IMR-90 (cell line): ENCODE measurements at regions not wholly inside any gene's neighbourhood (a gene's known extent, or its start where the extent isn't known, plus 50 kb on each side); places are given as distances from the start of the nearest gene placed in this dataset.

Source experiments
- ATAC-seq: fragments of 200-7000 bp; cut with Tn5 transposase; 2 replicates; pipeline ENCODE4 v1.9.1; 2020; ENCODE audit warnings: low read depth, mild to moderate bottlenecking, moderate library complexity
- BruUV-seq: library from RNA; stranded (reverse); fragments of 400-500 nt; replicated peaks from 2 replicates; lab custom pipeline; 2021; lab: Mats Ljungman, UMichigan
- CTCF ChIA-PET: fragments of 300-600 bp; formaldehyde crosslinking; extraction: SDS; loops from one replicate; lab custom pipeline; 2021; ENCODE audit warnings: antibody characterized with exemption; lab: Yijun Ruan, JAX
- POLR2A ChIA-PET: fragments of 300-600 bp; sonication (Branson Sonifier 250); formaldehyde crosslinking; loops from one replicate; lab custom pipeline; 2022; ENCODE audit warnings: antibody characterized with exemption; ENCODE audit not compliant: unreplicated experiment; lab: Charles Lee
- DNase-seq: peaks from one replicate; pipeline ENCODE4 v3.0.0; 2013
- H2AFZ ChIP-seq: replicated peaks from 2 replicates; pipeline ENCODE3; 2013; ENCODE audit warnings: low read length, mild to moderate bottlenecking; ENCODE audit not compliant: poor library complexity
- H2AK5ac ChIP-seq: 2 replicates; pipeline ENCODE4 v1.6.1; 2013; ENCODE audit warnings: low read depth, low read length, inconsistent platforms
- H2AK9ac ChIP-seq: replicated peaks from 2 replicates; pipeline ENCODE3; 2013; ENCODE audit warnings: mild to moderate bottlenecking, low read depth, low read length, moderate library complexity; ENCODE audit not compliant: poor library complexity
- H2BK120ac ChIP-seq: 2 replicates; pipeline ENCODE4 v1.6.1; 2013; ENCODE audit warnings: low read depth, low read length, inconsistent platforms
- H2BK15ac ChIP-seq: 3 replicates; pipeline ENCODE4 v1.6.1; 2013; ENCODE audit warnings: low read depth, low read length, inconsistent platforms
- H2BK20ac ChIP-seq: 2 replicates; pipeline ENCODE4 v1.6.1; 2013; ENCODE audit warnings: low read depth, mild to moderate bottlenecking, inconsistent platforms, low read length, moderate library complexity
- H2BK5ac ChIP-seq: 2 replicates; pipeline ENCODE4 v1.6.1; 2013; ENCODE audit warnings: mild to moderate bottlenecking, low read depth, low read length, inconsistent platforms; ENCODE audit not compliant: poor library complexity, severe bottlenecking
- H3K14ac ChIP-seq: replicated peaks from 2 replicates; pipeline ENCODE4 v1.6.1; 2013; ENCODE audit warnings: low read depth, low read length, inconsistent platforms
- H3K18ac ChIP-seq: 2 replicates; pipeline ENCODE4 v1.6.1; 2013; ENCODE audit warnings: low read depth, low read length, control low read depth
- H3K23ac ChIP-seq: 2 replicates; pipeline ENCODE4 v1.6.1; 2013; ENCODE audit warnings: low read depth, low read length, inconsistent platforms
- H3K27ac ChIP-seq: 2 replicates; pipeline ENCODE4 v1.5.1; 2013; ENCODE audit warnings: mild to moderate bottlenecking, control low read depth, low read length; ENCODE audit not compliant: insufficient read depth
- H3K27me3 ChIP-seq: 2 replicates; pipeline ENCODE4 v1.6.1; 2013; ENCODE audit warnings: low read length; ENCODE audit not compliant: control insufficient read depth, insufficient read depth
- H3K36me3 ChIP-seq: 2 replicates; pipeline ENCODE4 v1.6.1; 2013; ENCODE audit warnings: low read length, mixed read lengths; ENCODE audit not compliant: control insufficient read depth, insufficient read depth
- H3K4ac ChIP-seq: 2 replicates; pipeline ENCODE4 v1.6.1; 2013; ENCODE audit warnings: low read depth, low read length, inconsistent platforms
- H3K4me1 ChIP-seq: 2 replicates; pipeline ENCODE4 v1.6.1; 2013; ENCODE audit warnings: low read length, mixed read lengths; ENCODE audit not compliant: control insufficient read depth, insufficient read depth
- H3K4me2 ChIP-seq: 2 replicates; pipeline ENCODE4 v1.6.1; 2013; ENCODE audit warnings: low read depth, mild to moderate bottlenecking, control low read depth, low read length, moderate library complexity
- H3K4me3 ChIP-seq: 2 replicates; pipeline ENCODE4 v1.5.1; 2013; ENCODE audit warnings: low read depth, mild to moderate bottlenecking, control low read depth, low read length, moderate library complexity; ENCODE audit not compliant: insufficient read depth
- H3K56ac ChIP-seq: 2 replicates; pipeline ENCODE4 v1.6.1; 2013; ENCODE audit warnings: low read length, inconsistent platforms; ENCODE audit not compliant: insufficient read depth; ENCODE audit errors: extremely low read depth
- H3K79me1 ChIP-seq, 2 experiments: 2 replicates each; pipeline ENCODE4 v1.6.1; 2013; ENCODE audit warnings: low read length in 2 of 2, inconsistent platforms in 1 of 2, low read depth in 1 of 2
- H3K9ac ChIP-seq: 2 replicates; pipeline ENCODE4 v1.6.1; 2013; ENCODE audit warnings: low read depth, low read length, control low read depth
- H3K9me1 ChIP-seq: 2 replicates; pipeline ENCODE4 v1.6.1; 2013; ENCODE audit warnings: low read length, inconsistent platforms; ENCODE audit not compliant: insufficient read depth
- H3K9me3 ChIP-seq: 2 replicates; pipeline ENCODE4 v1.6.1; 2013; ENCODE audit warnings: low read length; ENCODE audit not compliant: control insufficient read depth, insufficient read depth
- H4K20me1 ChIP-seq: 2 replicates; pipeline ENCODE4 v1.6.1; 2013; ENCODE audit warnings: low read length, inconsistent platforms; ENCODE audit not compliant: insufficient read depth
- H4K5ac ChIP-seq: 2 replicates; pipeline ENCODE4 v1.6.1; 2013; ENCODE audit warnings: mild to moderate bottlenecking, low read depth, low read length, control low read depth
- H4K8ac ChIP-seq, 2 experiments: 2 replicates each; pipeline ENCODE4 v1.6.1; 2013; ENCODE audit warnings: low read depth in 2 of 2, low read length in 2 of 2, control low read depth in 1 of 2, inconsistent platforms in 1 of 2
- H4K91ac ChIP-seq: 2 replicates; pipeline ENCODE4 v1.6.1; 2013; ENCODE audit warnings: low read depth, low read length, inconsistent platforms; ENCODE audit not compliant: insufficient read depth
- BHLHE40 ChIP-seq: fragments of 150-350 bp; IDR thresholded peaks from 2 replicates; pipeline ENCODE4 v1.6.1; 2016; ENCODE audit warnings: mild to moderate bottlenecking, low read depth, low read length
- CHD1 ChIP-seq: IDR thresholded peaks from 2 replicates; pipeline ENCODE4 v1.6.1; 2012; ENCODE audit warnings: low read depth, low read length, improper control_type of control experiment
- FOS ChIP-seq: fragments of 150-350 bp; IDR thresholded peaks from 2 replicates; pipeline ENCODE4 v1.6.1; 2016; ENCODE audit warnings: low read depth, low read length
- MAFK ChIP-seq: IDR thresholded peaks from 2 replicates; pipeline ENCODE4 v1.6.1; 2012; ENCODE audit warnings: low read depth, low read length, improper control_type of control experiment
- MXI1 ChIP-seq: IDR thresholded peaks from 2 replicates; pipeline ENCODE4 v1.6.1; 2012; ENCODE audit warnings: low read depth, mild to moderate bottlenecking, low read length, moderate library complexity, borderline replicate concordance
- NFE2L2 ChIP-seq: fragments of 150-350 bp; IDR thresholded peaks from 2 replicates; pipeline ENCODE4 v1.6.1; 2016; ENCODE audit warnings: low read depth, mild to moderate bottlenecking, low read length
- RCOR1 ChIP-seq: IDR thresholded peaks from 2 replicates; pipeline ENCODE4 v1.6.1; 2012; ENCODE audit warnings: mild to moderate bottlenecking, low read length, improper control_type of control experiment; ENCODE audit not compliant: insufficient replicate concordance
- RFX5 ChIP-seq: IDR thresholded peaks from 2 replicates; pipeline ENCODE4 v1.8.0; 2012; ENCODE audit warnings: low read depth, mild to moderate bottlenecking, low read length, moderate library complexity
- SMC3 ChIP-seq: fragments of 150-350 bp; IDR thresholded peaks from 2 replicates; pipeline ENCODE4 v1.6.1; 2016; ENCODE audit warnings: low read depth, mild to moderate bottlenecking, antibody characterized with exemption, low read length, moderate library complexity
- dilution Hi-C: fragments of 300-500 bp; cut with HindIII; formaldehyde crosslinking; loops from one replicate; pipeline ENCODE4 v1.14.3; 2018; ENCODE audit warnings: low sequenced_read_pairs; ENCODE audit not compliant: unreplicated experiment
- in situ Hi-C: fragments of 300-500 bp; cut with MboI; formaldehyde crosslinking; loops from 3 replicates; pipeline ENCODE4 v1.14.3; 2019; ENCODE audit warnings: low sequenced_read_pairs, inconsistent platforms, mixed read lengths
- intact Hi-C: fragments of 100-400 bp; cut with micrococcal nuclease; formaldehyde crosslinking; loops from 2 replicates; pipeline ENCODE4 v1.10.0; 2022
- TF ChIP-seq, protein P1 (sequence below): conservative IDR thresholded peaks from 2 replicates; pipeline ENCODE4 v1.5.1; 2012; ENCODE audit warnings: mild to moderate bottlenecking, low read depth, low read length, improper control_type of control experiment

GRCh38 chr22:22037229-22037628, 54.6 kb upstream of the TOP3B start:
- Histone ChIP-seq H2BK20ac (peak overlapping the region; percentile 77), H2BK120ac (peak overlapping the region; percentile 79), H3K9me3 (no peaks in the 10 kb centered on the region), H3K4ac (peak overlapping the region; percentile 75), H3K4me1 (peaks cover 11% of the 10 kb centered on the region), H3K27me3 (no peaks in the 10 kb centered on the region; the same call in 1 of the 2 replicates), H3K4me2 (no peak overlapping the region), H3K79me1 (no peaks in the 10 kb centered on the region), H2AK5ac (0 out of 2 replicates have a peak overlapping the region, but pooled peaks have one; percentile 27), H2AK9ac (no peak overlapping the region), H4K8ac (peak overlapping the region in 1 of 2 experiments; percentile 44; a peak in 2 of 4 replicates), H3K18ac (0 out of 2 replicates have a peak overlapping the region, but pooled peaks have one; percentile 7), H2AFZ (peak overlapping the region; percentile 65), H2BK5ac (peak overlapping the region; percentile 46), H3K23ac (peak overlapping the region; percentile 39; the same call in 1 of the 2 replicates), H4K5ac (no peak overlapping the region), H2BK15ac (peak overlapping the region; percentile 90; the same call in 1 of the 3 replicates), H3K4me3 (no peak overlapping the region), H3K56ac (no peak overlapping the region), H3K14ac (peak overlapping the region; percentile 40; the same call in 1 of the 2 replicates), H3K36me3 (no peaks in the 10 kb centered on the region), H3K27ac (no peak overlapping the region), H3K9ac (no peak overlapping the region), H3K9me1 (peaks cover 28% of the 10 kb centered on the region), H4K91ac (peak overlapping the region; percentile 34), H4K20me1 (no peaks in the 10 kb centered on the region; the same call in 1 of the 2 replicates)
- intact Hi-C loops: loop anchor here (10.0 kb wide), 1 partner anchor 118 kb away; no protein-coding TSS in a partner anchor
- DNase-seq (no peak), ATAC-seq (no peak)
- POLR2A ChIA-PET: no interaction called here
- TF ChIP-seq RFX5 (no peak), MXI1 (no peak), MAFK (no peak), NFE2L2 (no peak), SMC3 (no peak), CHD1 (no peak), RCOR1 (no peak), BHLHE40 (no peak), FOS (no peak)
- TF ChIP-seq, protein P1, sequence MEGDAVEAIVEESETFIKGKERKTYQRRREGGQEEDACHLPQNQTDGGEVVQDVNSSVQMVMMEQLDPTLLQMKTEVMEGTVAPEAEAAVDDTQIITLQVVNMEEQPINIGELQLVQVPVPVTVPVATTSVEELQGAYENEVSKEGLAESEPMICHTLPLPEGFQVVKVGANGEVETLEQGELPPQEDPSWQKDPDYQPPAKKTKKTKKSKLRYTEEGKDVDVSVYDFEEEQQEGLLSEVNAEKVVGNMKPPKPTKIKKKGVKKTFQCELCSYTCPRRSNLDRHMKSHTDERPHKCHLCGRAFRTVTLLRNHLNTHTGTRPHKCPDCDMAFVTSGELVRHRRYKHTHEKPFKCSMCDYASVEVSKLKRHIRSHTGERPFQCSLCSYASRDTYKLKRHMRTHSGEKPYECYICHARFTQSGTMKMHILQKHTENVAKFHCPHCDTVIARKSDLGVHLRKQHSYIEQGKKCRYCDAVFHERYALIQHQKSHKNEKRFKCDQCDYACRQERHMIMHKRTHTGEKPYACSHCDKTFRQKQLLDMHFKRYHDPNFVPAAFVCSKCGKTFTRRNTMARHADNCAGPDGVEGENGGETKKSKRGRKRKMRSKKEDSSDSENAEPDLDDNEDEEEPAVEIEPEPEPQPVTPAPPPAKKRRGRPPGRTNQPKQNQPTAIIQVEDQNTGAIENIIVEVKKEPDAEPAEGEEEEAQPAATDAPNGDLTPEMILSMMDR: no peak
- CTCF ChIA-PET: no interaction called here
- in situ Hi-C loops: no loop called here
- dilution Hi-C loops: no loop called here
- no TSS peak for BruUV-seq
